GM18505 (cell line): ENCODE measurements at regions not wholly inside any gene's neighbourhood (a gene's known extent, or its start where the extent isn't known, plus 50 kb on each side); places are given as distances from the start of the nearest gene placed in this dataset.
"Not testable (repeated sequence)": the region's sequence is repeated elsewhere in the genome, so short reads cannot be mapped to it uniquely, and the experiment has no call there.

Experiments
- ATAC-seq: cut with Tn5 transposase; IDR thresholded peaks from one replicate; pipeline ENCODE4 v1.9.1; 2021; ENCODE audit not compliant: unreplicated experiment
- POLR2A ChIP-seq: IDR thresholded peaks from 4 replicates; pipeline ENCODE4 v1.6.1; 2011; ENCODE audit warnings: borderline replicate concordance; ENCODE audit not compliant: insufficient read depth, insufficient read length; ENCODE audit errors: extremely low read depth

DNA sequence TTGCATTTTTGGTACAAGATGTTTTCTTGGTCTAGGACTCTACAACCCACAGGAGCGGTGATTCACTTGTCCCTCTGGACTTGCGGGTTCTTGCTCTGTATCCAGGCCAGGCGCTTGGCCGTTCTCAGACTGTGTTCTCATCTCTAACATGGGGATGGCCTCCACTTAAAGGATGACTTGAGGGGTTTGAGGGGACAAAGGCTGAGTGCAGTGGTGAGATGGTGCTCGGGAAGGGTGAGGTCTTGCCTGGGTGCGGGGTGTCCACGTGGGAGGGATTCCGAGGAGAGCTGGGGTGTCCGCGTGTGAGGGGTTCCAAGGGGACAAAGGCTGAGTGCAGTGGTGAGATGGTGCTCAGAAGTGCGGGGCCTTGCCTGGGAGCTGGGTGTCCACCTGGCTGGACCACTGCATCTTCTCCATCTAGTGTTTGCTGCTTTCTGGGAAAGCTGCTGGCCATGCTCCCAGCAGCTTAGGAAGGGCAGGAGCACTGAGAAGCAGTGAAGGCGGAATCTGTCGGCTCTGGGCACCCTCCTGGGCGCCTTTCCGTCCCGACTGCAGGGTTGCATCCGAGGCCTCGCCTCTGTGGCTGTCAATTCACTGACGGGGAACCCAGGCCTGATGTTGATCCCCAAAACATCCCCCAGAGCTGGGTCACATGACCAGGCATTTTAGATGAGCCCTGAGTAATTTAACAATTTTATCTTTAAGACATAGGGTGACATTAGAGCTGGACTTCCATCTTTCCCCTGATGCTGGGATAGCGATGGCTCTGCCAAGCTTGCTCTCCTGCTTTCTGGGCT lies 280.5 kb upstream of the IRX4 start:
- ATAC-seq, result no peak

DNA sequence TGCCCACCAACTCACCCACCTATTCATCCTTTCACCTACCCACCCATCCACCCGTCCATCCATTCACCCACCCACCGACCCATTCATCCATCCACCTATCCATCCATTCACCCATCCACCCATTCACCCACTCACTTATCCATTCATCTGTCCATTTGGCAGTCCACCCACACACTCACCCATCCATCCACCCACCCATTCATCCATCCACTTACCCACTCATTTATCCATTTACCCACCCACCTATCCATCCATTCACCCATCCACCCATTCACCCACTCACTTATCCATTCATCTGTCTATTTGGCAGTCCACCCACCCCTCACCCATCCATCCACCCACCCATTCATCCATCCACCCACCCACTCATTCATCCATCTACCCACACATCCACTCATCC lies 278.1 kb upstream of the IRX4 start:
- no peak for ATAC-seq
- no peak for TF ChIP-seq POLR2A

More for the DNA sequence above, 280.5 kb upstream of the IRX4 start:
- no peak for TF ChIP-seq POLR2A

DNA sequence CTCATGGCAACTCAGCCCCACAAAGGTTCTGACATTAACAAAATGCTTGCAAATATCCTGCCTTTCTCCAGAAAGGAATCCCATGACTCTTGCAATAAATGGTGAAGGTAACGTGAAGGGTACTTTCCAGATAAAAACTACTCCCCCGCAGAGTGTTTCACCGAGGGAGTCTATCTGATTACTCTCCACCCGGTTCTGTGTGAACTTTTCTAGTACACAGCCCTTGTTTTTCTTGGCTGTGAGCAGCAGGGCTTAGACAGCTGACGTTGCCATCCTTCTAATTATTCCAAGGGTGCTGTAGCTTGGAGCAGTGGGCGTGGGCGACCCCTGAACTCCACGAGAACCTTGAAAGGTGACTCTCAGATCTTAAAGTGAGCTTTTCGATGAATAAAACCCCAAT lies 276.0 kb upstream of the IRX4 start:
- no peak for TF ChIP-seq POLR2A
- ATAC-seq, result no peak

DNA sequence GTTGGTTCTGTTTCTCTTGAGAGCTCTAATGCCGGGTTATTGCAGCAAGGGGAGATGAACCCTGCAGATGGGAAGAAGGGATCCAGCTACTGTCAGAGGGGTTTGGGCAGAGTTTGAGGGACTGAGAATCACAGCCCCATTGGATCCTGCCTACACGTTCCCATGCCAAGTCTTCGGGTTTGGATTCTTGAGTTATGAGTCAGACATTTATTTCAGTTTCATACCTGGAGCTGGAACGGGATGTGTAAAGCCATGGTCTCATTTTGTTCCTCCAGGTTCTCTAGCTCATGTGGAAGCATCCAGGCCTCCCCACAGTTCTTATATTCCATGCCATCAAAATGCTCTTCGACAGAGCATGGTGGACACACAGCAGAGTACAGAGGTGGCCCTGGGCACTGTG lies 275.4 kb upstream of the IRX4 start:
- ATAC-seq, result no peak
- no peak for TF ChIP-seq POLR2A

DNA sequence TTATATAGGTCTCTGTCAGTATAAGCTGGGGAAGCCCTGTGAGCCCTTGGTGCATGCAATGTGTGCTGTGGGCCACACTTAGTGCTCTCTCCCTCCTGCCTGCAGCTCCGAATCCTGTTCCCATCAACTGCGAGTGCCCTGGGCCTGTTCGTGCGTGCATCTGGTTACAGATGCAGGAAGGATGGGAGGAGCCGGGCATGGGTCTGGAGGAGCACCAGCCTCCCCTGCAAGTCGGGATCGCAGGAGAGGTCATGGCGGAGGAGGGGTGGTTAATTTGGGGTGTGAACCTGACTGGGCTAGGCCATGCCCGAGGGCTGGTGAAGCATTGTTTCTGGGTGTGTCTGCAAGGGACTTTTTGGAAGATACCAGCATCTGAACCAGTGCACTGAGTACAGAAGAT lies 274.6 kb upstream of the IRX4 start:
- no peak for TF ChIP-seq POLR2A
- ATAC-seq, result no peak

DNA sequence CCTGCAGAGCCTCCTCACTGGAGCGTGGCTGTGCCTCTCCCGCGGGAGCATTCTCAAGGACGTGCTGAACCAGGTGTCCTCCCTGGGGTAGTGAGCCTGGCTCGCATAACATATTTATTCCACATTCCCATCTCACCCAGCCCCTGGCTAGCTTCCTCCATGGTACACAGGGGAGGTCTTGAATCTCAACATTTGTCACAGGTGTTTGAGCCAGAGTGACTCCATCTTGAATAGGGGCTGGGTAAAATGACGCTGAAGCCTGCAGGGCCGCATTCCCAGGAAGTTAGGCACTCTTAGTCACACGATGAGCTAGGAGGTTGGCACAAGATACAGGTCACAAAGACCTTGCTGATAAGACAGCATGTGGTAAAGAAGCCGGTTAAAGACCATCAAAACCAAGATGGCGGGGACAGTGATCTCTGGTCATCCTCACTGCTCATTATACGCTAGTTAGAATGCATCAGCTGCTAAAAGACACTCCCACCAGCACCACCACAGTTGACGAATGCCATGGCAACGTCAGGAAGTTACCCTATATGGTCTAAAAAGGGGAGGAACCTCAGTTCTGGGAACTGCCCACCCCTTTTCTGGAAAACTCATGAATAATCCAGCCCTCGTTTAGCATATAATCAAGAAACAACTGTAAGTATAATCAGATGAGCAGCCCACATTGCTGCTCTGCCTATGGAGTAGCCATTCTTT lies 273.8 kb upstream of the IRX4 start:
- TF ChIP-seq POLR2A, result no peak
- ATAC-seq, result no peak

DNA sequence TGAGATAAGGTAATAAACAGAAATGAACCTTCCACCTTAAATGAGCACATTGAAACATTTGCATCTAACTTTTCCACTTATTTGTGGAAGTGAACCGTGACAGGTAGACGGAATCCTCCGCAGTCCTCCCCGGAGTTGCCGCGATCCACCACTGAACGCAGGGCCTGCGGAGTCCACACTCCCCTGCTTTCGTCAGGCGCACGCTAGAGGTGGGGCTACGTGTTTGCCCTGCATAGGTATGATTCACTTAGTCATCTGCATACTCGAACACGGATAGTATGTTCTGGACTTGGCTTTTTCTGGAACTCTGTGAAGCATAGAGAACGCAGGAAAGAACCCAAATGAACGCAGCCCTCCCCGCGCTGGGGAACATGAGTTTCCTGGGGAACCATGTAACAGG lies 272.8 kb upstream of the IRX4 start:
- TF ChIP-seq POLR2A, result no peak
- no peak for ATAC-seq

DNA sequence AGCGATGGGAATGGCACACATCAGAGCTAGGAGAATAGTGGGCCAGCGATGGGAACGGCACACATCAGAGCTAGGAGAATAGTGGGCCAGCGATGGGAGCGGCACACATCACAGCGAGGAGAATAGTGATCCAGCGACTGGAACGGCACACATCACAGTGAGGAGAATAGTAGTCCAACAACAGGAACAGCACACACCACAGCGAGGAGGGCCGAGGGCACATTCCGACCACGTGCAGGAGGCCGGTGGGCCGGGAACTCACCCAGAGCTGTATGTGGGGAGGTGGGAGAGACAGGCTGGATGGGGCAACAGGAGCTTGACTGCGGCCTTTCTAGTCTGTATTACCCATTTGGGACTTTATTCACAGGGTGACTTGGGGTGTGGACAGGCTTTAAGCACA lies 271.1 kb upstream of the IRX4 start:
- ATAC-seq, result no peak
- no peak for TF ChIP-seq POLR2A

DNA sequence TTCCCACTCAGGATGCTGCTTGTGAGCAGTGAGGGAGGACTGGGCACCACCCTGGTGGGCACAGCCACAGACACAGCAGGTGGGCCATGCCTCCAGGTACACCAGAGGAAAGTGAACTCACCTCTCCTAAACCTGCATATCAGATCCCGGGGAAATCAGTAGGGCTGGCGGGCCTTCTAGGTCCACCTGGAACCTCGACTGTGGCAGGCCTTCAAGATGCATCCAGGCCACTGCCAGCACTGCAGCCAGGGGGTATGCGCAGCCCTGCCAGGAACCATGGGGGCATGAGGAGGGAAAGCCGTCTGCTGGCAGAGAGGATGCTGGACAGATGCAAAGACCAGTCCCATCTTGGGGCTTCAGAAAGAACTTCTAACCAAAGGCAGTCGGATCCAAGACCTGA lies 270.6 kb upstream of the IRX4 start:
- no peak for ATAC-seq
- TF ChIP-seq POLR2A, result no peak

DNA sequence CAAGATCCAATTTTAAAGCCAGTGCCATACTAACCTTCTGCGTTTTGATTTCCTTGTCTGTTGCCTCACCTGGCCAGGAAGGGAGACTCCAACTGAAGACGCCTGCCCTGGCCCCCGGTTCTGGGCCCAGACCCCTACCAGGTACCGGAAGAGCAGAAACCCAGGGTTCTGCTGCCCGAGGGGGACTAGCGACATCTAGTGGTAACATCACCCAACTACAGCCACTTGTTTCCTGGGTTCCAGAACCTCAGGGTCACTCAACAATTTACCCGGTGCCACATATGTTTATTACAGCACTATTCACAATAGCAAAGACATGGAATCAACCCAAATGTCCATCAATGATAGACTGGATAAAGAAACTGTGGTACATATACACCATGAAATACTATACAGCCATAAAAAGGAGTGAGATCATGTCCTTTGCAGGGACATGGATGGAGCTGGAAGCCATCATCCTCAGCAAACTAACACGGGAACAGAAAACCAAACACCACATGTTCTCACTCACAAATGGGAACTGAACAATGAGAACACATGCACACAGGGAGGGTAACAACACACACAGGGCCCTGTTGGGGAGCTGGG lies 268.7 kb upstream of the IRX4 start:
- ATAC-seq, result not testable (repeated sequence)

DNA sequence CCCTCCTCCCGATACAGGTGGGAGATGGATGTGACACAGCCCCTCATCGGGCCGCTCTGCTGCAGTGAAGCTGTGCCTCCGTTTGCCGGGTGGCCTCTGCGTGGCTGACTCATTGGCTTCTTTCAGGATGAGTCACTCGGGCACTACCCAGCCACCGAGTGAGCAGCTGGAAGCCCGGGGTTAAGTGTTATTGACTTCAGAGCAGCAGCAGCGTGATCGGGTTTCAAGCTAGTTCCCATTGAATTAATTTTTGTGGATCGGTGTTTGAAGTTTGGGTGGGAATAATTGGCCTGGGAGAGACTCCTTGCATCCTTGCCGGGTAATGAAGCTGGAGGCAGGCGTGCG lies 266.4 kb upstream of the IRX4 start:
- ATAC-seq, result peak; percentile 79
- no peak for TF ChIP-seq POLR2A

DNA sequence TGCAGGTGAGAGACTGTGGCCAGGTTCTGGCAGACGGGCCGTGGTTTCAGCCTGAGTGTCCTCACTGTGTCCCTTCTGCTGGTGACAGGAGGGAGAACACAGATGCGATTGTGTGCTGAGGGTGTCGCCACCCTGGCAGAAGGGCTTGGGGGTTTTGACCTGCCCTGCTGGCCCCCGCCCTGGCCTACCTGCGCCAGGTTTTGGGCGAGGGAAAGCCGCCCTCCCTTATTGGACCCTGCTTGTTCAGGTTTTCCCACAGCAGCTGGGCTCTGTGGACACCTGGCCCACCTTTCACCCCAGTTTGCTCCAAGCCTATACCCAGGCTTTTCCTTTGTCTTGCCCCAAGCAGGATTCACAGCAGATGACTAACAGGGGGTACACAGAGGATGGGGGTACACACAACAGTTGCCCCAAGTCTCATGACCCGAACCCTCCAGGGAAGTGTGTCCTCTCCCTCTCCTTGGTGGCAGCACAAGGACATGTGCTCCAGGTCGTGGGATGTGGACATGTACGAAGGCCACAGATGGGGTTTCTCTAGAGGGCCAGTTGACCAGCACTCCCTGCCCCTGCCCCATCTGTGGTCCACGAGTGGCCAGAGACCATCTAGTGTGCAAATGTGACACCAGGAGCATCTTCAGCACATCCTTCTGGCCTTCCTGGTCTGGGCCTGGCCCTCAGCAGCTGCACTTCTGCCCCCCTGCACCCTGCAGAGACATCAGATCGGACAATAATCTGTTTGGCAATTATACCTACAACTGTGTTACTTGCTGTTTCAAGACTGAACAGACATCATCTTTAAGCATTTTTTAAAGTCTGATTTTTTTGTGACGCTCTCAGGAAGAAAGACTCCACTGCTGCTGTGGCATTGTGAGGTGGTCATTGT lies 265.8 kb upstream of the IRX4 start:
- TF ChIP-seq POLR2A, result no peak
- peak; percentile 19 for ATAC-seq
